ENCODE measurements at regions not wholly inside any gene's neighbourhood (a gene's known extent, or its start where the extent isn't known, plus 50 kb on each side); places are given as distances from the start of the nearest gene placed in this dataset.

- TF ChIP-seq CTCF (IDR thresholded peaks at IDR 0.05; ENCODE audit: low read length) = no peak
- TF ChIP-seq EZH2phosphoT487 (IDR thresholded peaks at IDR 0.05; ENCODE audit: low read length) = no peak
- no peak for TF ChIP-seq EZH2 (optimal IDR thresholded peaks at IDR 0.05; ENCODE audit: low read depth, low read length)
These were observed 271.0 kb upstream of the HS6ST1 start for GRCh38 chr2:128589681-128590080.
